CD4-positive, alpha-beta memory T cell (primary cell): ENCODE measurements at regions not wholly inside any gene's neighbourhood (a gene's known extent, or its start where the extent isn't known, plus 50 kb on each side); places are given as distances from the start of the nearest gene placed in this dataset.

ENCODE experiments used
- CTCF ChIA-PET: fragments of 350-600 bp; sonication (Branson Sonifier 250); formaldehyde crosslinking; loops from one replicate; lab custom pipeline; 2021; ENCODE audit warnings: inconsistent platforms; ENCODE audit not compliant: partially characterized antibody; lab: Charles Lee
- POLR2A ChIA-PET: fragments of 350-600 bp; sonication (Branson Sonifier 250); formaldehyde crosslinking; loops from one replicate; lab custom pipeline; 2021; ENCODE audit not compliant: partially characterized antibody; lab: Charles Lee
- DNase-seq, 5 donors: peaks; one replicate each; pipeline versions ENCODE4 v3.0.0 to v3.0.0-alpha.2; 2020 to 2022; ENCODE audit warnings: mixed read lengths in 1 of 5
- H3K27ac ChIP-seq: one replicate; pipeline ENCODE4 v1.7.0; 2013; ENCODE audit warnings: low read depth, low read length
- H3K27me3 ChIP-seq: 2 replicates; pipeline ENCODE4 v1.7.0; 2013; ENCODE audit warnings: mild to moderate bottlenecking, low read length, moderate library complexity; ENCODE audit not compliant: insufficient read depth
- H3K36me3 ChIP-seq: 2 replicates; pipeline ENCODE4 v1.7.0; 2013; ENCODE audit warnings: mild to moderate bottlenecking, low read length, moderate library complexity; ENCODE audit not compliant: insufficient read depth
- H3K4me1 ChIP-seq: 2 replicates; pipeline ENCODE4 v1.7.0; 2013; ENCODE audit warnings: mild to moderate bottlenecking, low read length, moderate library complexity; ENCODE audit not compliant: insufficient read depth
- H3K4me3 ChIP-seq, 2 donors: one replicate each; pipeline ENCODE4 v1.7.0; 2013; ENCODE audit warnings: low read length in 2 of 2, mild to moderate bottlenecking in 1 of 2
- H3K9me3 ChIP-seq, 2 donors: one replicate each; pipeline ENCODE4 v1.7.0; 2013; ENCODE audit warnings: low read length in 2 of 2, control low read depth in 1 of 2; ENCODE audit not compliant: control insufficient read depth in 1 of 2
- H3K27ac Mint-ChIP-seq, 7 donors: one replicate each; pipeline ENCODE4 v1.8.0; 2020 to 2021; ENCODE audit warnings: mixed read lengths in 7 of 7, mild to moderate bottlenecking in 6 of 7, inconsistent platforms in 3 of 7, moderate library complexity in 3 of 7
- H3K27me3 Mint-ChIP-seq, 2 donors: one replicate each; pipeline ENCODE4 v1.8.0; 2020 to 2021; ENCODE audit warnings: mixed read lengths in 2 of 2
- H3K36me3 Mint-ChIP-seq, 2 donors: one replicate each; pipeline ENCODE4 v1.8.0; 2020 to 2021; ENCODE audit warnings: mixed read lengths in 2 of 2, inconsistent platforms in 1 of 2, mild to moderate bottlenecking in 1 of 2
- H3K4me1 Mint-ChIP-seq, 4 donors: one replicate each; pipeline ENCODE4 v1.8.0; 2020 to 2021; ENCODE audit warnings: mixed read lengths in 4 of 4, mild to moderate bottlenecking in 1 of 4
- H3K4me3 Mint-ChIP-seq, 8 donors: one replicate each; pipeline ENCODE4 v1.8.0; 2020 to 2021; ENCODE audit warnings: mixed read lengths in 8 of 8, mild to moderate bottlenecking in 7 of 8, moderate library complexity in 6 of 8, inconsistent platforms in 3 of 8
- H3K9me3 Mint-ChIP-seq, 8 donors: one replicate each; pipeline ENCODE4 v1.8.0; 2020 to 2021; ENCODE audit warnings: mixed read lengths in 8 of 8, mild to moderate bottlenecking in 5 of 8, inconsistent platforms in 3 of 8, moderate library complexity in 1 of 8
- intact Hi-C: fragments of 100-400 bp; cut with micrococcal nuclease; formaldehyde crosslinking; loops from one replicate; pipeline ENCODE4 v1.15.1; 2023

- no peak for DNase-seq
- Mint-ChIP-seq H3K9me3 (peaks cover 0 to 5% (median under 1%) of the 10 kb centered on the region in 8 donors), H3K27me3 (peaks cover 0 to 1% of the 10 kb centered on the region in 2 donors), H3K27ac (no peak overlapping the region), H3K36me3 (no peaks in the 10 kb centered on the region), H3K4me3 (no peak overlapping the region), H3K4me1 (no peaks in the 10 kb centered on the region)
- no peak overlapping the region for H3K27ac ChIP-seq
- no peak overlapping the region for H3K4me3 ChIP-seq
- H3K27me3 ChIP-seq: no peaks in the 10 kb centered on the region
- no peaks in the 10 kb centered on the region for H3K4me1 ChIP-seq
- H3K9me3 ChIP-seq: no peaks in the 10 kb centered on the region
- ChIA-PET POLR2A (no interaction called here), CTCF (no interaction called here)
- intact Hi-C loops: no loop called here
- no peaks in the 10 kb centered on the region for H3K36me3 ChIP-seq
These were observed 185.3 kb upstream of the POU3F3 start for GRCh38 chr2:104668631-104669030.

GRCh38 chr2:104673225-104673624 lies 180.7 kb upstream of the POU3F3 start:
- DNase-seq: no peak
- ChIA-PET CTCF (no interaction called here), POLR2A (no interaction called here)
- no peak overlapping the region for H3K27ac ChIP-seq
- Mint-ChIP-seq H3K4me3 (no peak overlapping the region), H3K9me3 (peaks cover 0 to 7% (median 4%) of the 10 kb centered on the region in 8 donors), H3K4me1 (no peaks in the 10 kb centered on the region), H3K27me3 (peaks cover 2 to 6% of the 10 kb centered on the region in 2 donors), H3K27ac (no peak overlapping the region), H3K36me3 (no peaks in the 10 kb centered on the region)
- no peaks in the 10 kb centered on the region for H3K9me3 ChIP-seq
- H3K27me3 ChIP-seq: no peaks in the 10 kb centered on the region
- no peak overlapping the region for H3K4me3 ChIP-seq
- no peaks in the 10 kb centered on the region for H3K4me1 ChIP-seq
- intact Hi-C loops: no loop called here
- H3K36me3 ChIP-seq: no peaks in the 10 kb centered on the region

DNA sequence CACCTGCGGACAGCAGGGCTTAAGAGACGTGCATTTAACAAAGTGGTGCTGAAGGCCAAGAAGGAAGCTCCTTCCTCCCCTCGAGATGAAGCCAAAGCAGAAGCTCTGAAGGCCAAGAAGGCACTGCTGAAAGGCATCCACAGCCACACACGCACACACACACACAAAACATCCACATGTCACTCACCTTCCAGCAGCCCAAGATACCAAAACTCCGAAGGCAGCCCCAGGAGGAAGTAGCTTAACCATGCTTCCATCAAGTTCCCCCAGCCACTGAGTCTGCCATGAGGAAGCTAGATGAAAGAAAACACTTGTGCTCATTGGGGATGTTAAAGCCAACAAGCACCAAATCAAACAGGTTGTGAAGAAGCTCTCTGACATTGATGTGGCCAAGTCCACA lies 175.7 kb upstream of the POU3F3 start:
- no peak for DNase-seq
- peaks cover 2 to 4% of the 10 kb centered on the region in 2 donors for H3K27me3 Mint-ChIP-seq
- Histone ChIP-seq H3K36me3 (no peaks in the 10 kb centered on the region), H3K4me1 (no peaks in the 10 kb centered on the region), H3K27ac (no peak overlapping the region), H3K27me3 (no peaks in the 10 kb centered on the region), H3K9me3 (no peaks in the 10 kb centered on the region), H3K4me3 (no peak overlapping the region)
- no peak overlapping the region for H3K27ac Mint-ChIP-seq
- ChIA-PET POLR2A (no interaction called here), CTCF (no interaction called here)
- peaks cover 0 to 6% (median 3%) of the 10 kb centered on the region in 8 donors for H3K9me3 Mint-ChIP-seq
- H3K36me3 Mint-ChIP-seq: no peaks in the 10 kb centered on the region
- no peak overlapping the region for H3K4me3 Mint-ChIP-seq
- intact Hi-C loops: no loop called here
- no peaks in the 10 kb centered on the region for H3K4me1 Mint-ChIP-seq

DNA sequence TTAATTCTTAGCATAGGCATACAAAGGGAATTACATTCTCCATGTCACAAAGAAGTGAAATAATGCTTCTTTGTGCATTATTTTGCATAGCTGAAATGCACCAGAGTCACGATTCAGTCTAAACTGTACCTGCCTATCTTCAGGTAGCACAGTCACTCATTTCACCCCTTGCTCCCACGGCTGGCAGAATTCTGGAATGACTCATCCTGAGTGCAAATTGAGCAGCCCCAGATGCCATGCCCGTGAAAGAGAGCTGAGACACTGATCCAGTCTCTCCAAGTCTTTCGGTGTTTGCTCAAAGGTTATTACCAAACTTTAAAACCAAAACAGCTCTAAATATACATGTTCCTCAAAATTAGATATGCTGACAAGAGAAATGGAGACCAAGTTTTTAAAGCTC lies 168.3 kb upstream of the POU3F3 start:
- H3K4me1 ChIP-seq: no peaks in the 10 kb centered on the region
- no peaks in the 10 kb centered on the region for H3K9me3 ChIP-seq
- H3K27ac Mint-ChIP-seq: no peak overlapping the region
- H3K36me3 Mint-ChIP-seq: no peaks in the 10 kb centered on the region
- no peak overlapping the region for H3K4me3 ChIP-seq
- POLR2A ChIA-PET: no interaction called here
- H3K9me3 Mint-ChIP-seq: peaks cover 0 to 3% (median 0%) of the 10 kb centered on the region in 8 donors
- intact Hi-C loops: no loop called here
- H3K4me1 Mint-ChIP-seq: no peaks in the 10 kb centered on the region
- no peak overlapping the region for H3K27ac ChIP-seq
- CTCF ChIA-PET: no interaction called here
- H3K36me3 ChIP-seq: no peaks in the 10 kb centered on the region
- no peak overlapping the region for H3K4me3 Mint-ChIP-seq
- no peak for DNase-seq
- H3K27me3 Mint-ChIP-seq: no peaks in the 10 kb centered on the region
- H3K27me3 ChIP-seq: no peaks in the 10 kb centered on the region

- H3K27me3 ChIP-seq: no peaks in the 10 kb centered on the region
- Mint-ChIP-seq H3K27ac (no peak overlapping the region), H3K4me1 (no peaks in the 10 kb centered on the region), H3K4me3 (no peak overlapping the region), H3K36me3 (no peaks in the 10 kb centered on the region), H3K27me3 (no peaks in the 10 kb centered on the region), H3K9me3 (peaks cover 0 to 3% (median 0%) of the 10 kb centered on the region in 8 donors)
- no peak overlapping the region for H3K27ac ChIP-seq
- no peaks in the 10 kb centered on the region for H3K4me1 ChIP-seq
- H3K4me3 ChIP-seq: no peak overlapping the region
- POLR2A ChIA-PET: no interaction called here
- no peaks in the 10 kb centered on the region for H3K9me3 ChIP-seq
- CTCF ChIA-PET: no interaction called here
- H3K36me3 ChIP-seq: no peaks in the 10 kb centered on the region
- DNase-seq: no peak
- intact Hi-C loops: no loop called here
These were observed 166.8 kb upstream of the POU3F3 start for GRCh38 chr2:104687147-104687546.

DNA sequence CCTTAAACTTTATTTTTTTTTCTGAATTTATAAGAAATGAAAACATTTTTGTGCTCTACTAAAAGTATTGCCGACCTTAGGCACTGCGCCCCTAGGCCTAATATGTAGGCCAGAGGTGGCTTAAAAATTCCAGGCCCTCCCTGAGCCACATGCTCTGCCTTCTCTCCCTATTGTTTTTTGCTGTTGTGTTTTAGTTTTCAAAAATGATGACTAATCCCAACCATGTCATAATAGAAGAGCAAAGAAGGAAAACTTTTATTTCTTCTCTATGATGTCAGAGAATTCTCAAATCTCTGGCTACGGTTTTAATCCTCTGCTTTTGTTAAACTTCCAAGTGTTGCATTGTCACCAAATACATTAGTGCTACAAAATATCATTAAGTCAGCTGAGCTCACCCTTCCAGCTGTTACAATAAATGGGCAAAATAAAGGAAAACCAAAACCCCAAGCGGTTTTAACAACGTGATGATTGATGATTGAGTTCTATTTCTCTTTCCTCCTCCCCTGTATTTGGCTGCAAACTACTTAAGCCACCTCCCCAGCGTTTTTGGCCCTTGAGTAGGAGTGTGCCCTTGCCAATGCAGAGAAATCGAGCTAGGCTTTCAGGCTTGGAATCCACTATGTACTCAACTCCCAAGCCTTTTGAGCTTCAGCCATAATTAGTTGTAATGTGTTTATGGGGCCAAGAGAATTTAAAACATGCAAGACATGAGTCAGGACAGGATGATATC lies 163.5 kb upstream of the POU3F3 start:
- CTCF ChIA-PET: no interaction called here
- H3K4me1 ChIP-seq: no peaks in the 10 kb centered on the region
- Mint-ChIP-seq H3K4me3 (no peak overlapping the region), H3K27me3 (no peaks in the 10 kb centered on the region), H3K9me3 (peaks cover 0 to 4% (median 0%) of the 10 kb centered on the region in 8 donors), H3K27ac (no peak overlapping the region), H3K4me1 (no peaks in the 10 kb centered on the region), H3K36me3 (no peaks in the 10 kb centered on the region)
- no peaks in the 10 kb centered on the region for H3K9me3 ChIP-seq
- no peak for DNase-seq
- H3K27me3 ChIP-seq: no peaks in the 10 kb centered on the region
- no peak overlapping the region for H3K27ac ChIP-seq
- no peaks in the 10 kb centered on the region for H3K36me3 ChIP-seq
- intact Hi-C loops: no loop called here
- H3K4me3 ChIP-seq: no peak overlapping the region
- POLR2A ChIA-PET: no interaction called here

GRCh38 chr2:104698276-104698675 lies 155.6 kb upstream of the POU3F3 start:
- no peak for DNase-seq
- H3K9me3 Mint-ChIP-seq: peaks cover 0 to 2% (median 0%) of the 10 kb centered on the region in 8 donors
- intact Hi-C loops: no loop called here

More at GRCh38 chr2:104698276-104698675, 155.6 kb upstream of the POU3F3 start:
- H3K4me3 Mint-ChIP-seq: no peak overlapping the region
- H3K27me3 ChIP-seq: no peaks in the 10 kb centered on the region
- H3K4me3 ChIP-seq: no peak overlapping the region
- H3K4me1 Mint-ChIP-seq: no peaks in the 10 kb centered on the region
- H3K9me3 ChIP-seq: no peaks in the 10 kb centered on the region
- no peaks in the 10 kb centered on the region for H3K4me1 ChIP-seq
- CTCF ChIA-PET: no interaction called here
- H3K36me3 ChIP-seq: no peaks in the 10 kb centered on the region
- no peak overlapping the region for H3K27ac Mint-ChIP-seq
- no peak overlapping the region for H3K27ac ChIP-seq
- H3K36me3 Mint-ChIP-seq: no peaks in the 10 kb centered on the region
- POLR2A ChIA-PET: no interaction called here
- no peaks in the 10 kb centered on the region for H3K27me3 Mint-ChIP-seq
